ENCODE measurements at regions not wholly inside any gene's neighbourhood (a gene's known extent, or its start where the extent isn't known, plus 50 kb on each side); places are given as distances from the start of the nearest gene placed in this dataset.
"Not testable (repeated sequence)": the region's sequence is repeated elsewhere in the genome, so short reads cannot be mapped to it uniquely, and the experiment has no call there.

GRCh38 chr18:14415806-14416205 is 127.6 kb downstream of the POTEC start:
- TF ChIP-seq KAT8 (IDR thresholded peaks at IDR 0.05; ENCODE audit: low read depth); ATF2 (CRISPR knock-in tag; IDR thresholded peaks at IDR 0.05); MAX (CRISPR knock-in tag; IDR thresholded peaks at IDR 0.05); ELK1 (CRISPR knock-in tag; IDR thresholded peaks at IDR 0.05); ZNF507 (tag; conservative IDR thresholded peaks at IDR 0.05); RNF2 (IDR thresholded peaks at IDR 0.05); ZNF280B (CRISPR knock-in tag; IDR thresholded peaks at IDR 0.05); EP300 (IDR thresholded peaks at IDR 0.05; ENCODE audit: low read length); KLF1 (tag; IDR thresholded peaks at IDR 0.05): not testable (repeated sequence)

Data from K562 (cell line).